Suprapubic skin (tissue), 4 donors: ENCODE measurements at regions not wholly inside any gene's neighbourhood (a gene's known extent, or its start where the extent isn't known, plus 50 kb on each side); places are given as distances from the start of the nearest gene placed in this dataset.

Experiments
- EP300 ChIP-seq: sonication (generic); formaldehyde crosslinking; IDR thresholded peaks from one replicate; pipeline ENCODE4 v1.6.1; 2017; ENCODE audit warnings: antibody characterized with exemption
- POLR2AphosphoS5 ChIP-seq, 3 donors: sonication (generic); formaldehyde crosslinking; IDR thresholded peaks; one replicate each; pipeline ENCODE4 v1.6.1; 2017; ENCODE audit warnings: antibody characterized with exemption in 3 of 3
- TF ChIP-seq, protein P1 (sequence below), 2 donors: fragments of 200-600 bp in 1 of 2; fragments of 450-650 bp in 1 of 2; sonication (generic) in 1 of 2; IDR thresholded peaks; one replicate each; pipeline ENCODE4 v1.5.1; 2016 to 2019; ENCODE audit warnings: antibody characterized with exemption in 2 of 2, mild to moderate bottlenecking in 1 of 2, moderate library complexity in 1 of 2

DNA sequence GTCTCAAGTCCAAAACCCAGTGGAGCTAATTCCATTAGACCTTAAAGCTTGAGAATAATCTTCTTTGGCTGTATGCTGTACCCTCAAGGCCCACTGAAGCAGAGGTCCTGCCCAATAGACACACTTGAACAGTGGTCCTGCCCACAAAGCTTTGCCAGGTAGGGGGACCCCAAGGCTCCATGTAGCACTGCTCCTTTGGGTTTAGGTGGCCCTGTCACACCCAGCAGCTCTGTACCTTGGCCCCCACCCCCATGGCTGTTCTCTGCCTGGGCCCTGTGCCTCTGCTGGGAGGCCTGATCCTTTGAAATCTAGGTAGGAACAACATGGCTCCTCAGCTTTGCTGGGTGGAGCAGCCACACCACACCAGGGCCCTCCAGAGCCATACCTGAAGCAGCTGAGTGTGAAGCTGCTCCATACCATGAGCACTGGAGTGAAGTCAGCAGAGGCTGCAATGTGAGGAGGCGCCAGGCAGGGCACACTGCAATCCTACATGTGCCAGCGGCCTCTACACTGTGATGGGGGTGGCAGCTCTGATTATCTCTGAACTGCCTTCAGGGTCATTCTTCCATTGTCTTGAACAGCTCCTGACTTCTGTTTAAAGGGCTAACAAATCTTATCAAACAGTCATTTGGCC, 188.0 kb upstream of the CCDC54 start:
- TF ChIP-seq, protein P1, sequence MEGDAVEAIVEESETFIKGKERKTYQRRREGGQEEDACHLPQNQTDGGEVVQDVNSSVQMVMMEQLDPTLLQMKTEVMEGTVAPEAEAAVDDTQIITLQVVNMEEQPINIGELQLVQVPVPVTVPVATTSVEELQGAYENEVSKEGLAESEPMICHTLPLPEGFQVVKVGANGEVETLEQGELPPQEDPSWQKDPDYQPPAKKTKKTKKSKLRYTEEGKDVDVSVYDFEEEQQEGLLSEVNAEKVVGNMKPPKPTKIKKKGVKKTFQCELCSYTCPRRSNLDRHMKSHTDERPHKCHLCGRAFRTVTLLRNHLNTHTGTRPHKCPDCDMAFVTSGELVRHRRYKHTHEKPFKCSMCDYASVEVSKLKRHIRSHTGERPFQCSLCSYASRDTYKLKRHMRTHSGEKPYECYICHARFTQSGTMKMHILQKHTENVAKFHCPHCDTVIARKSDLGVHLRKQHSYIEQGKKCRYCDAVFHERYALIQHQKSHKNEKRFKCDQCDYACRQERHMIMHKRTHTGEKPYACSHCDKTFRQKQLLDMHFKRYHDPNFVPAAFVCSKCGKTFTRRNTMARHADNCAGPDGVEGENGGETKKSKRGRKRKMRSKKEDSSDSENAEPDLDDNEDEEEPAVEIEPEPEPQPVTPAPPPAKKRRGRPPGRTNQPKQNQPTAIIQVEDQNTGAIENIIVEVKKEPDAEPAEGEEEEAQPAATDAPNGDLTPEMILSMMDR (IDR thresholded peaks at IDR 0.05), result no peak
- no peak for TF ChIP-seq EP300
- TF ChIP-seq POLR2AphosphoS5 (IDR thresholded peaks at IDR 0.05), result no peak
